HUES64 (cell line): ENCODE measurements at regions not wholly inside any gene's neighbourhood (a gene's known extent, or its start where the extent isn't known, plus 50 kb on each side); places are given as distances from the start of the nearest gene placed in this dataset.

Experiments
- H3K27ac ChIP-seq: 2 replicates; pipeline ENCODE4 v1.7.0; 2013; ENCODE audit warnings: low read depth, low read length, inconsistent platforms
- H3K27me3 ChIP-seq: 2 replicates; pipeline ENCODE4 v1.6.1; 2013; ENCODE audit warnings: mild to moderate bottlenecking, low read length; ENCODE audit not compliant: insufficient read depth
- H3K36me3 ChIP-seq: 2 replicates; pipeline ENCODE4 v1.6.1; 2013; ENCODE audit warnings: mild to moderate bottlenecking, low read length; ENCODE audit not compliant: insufficient read depth
- H3K4me1 ChIP-seq: 2 replicates; pipeline ENCODE4 v1.6.1; 2013; ENCODE audit warnings: mild to moderate bottlenecking, low read length, moderate library complexity; ENCODE audit not compliant: insufficient read depth
- H3K4me3 ChIP-seq: 2 replicates; pipeline ENCODE4 v1.5.1; 2013; ENCODE audit warnings: mild to moderate bottlenecking, low read length, moderate library complexity
- H3K9ac ChIP-seq: 2 replicates; pipeline ENCODE4 v1.6.1; 2013; ENCODE audit warnings: mild to moderate bottlenecking, low read depth, low read length
- H3K9me3 ChIP-seq: 2 replicates; pipeline ENCODE4 v1.6.1; 2013; ENCODE audit warnings: low read depth, low read length; ENCODE audit not compliant: insufficient read depth
- WGBS: fragments of 150-250, 120-280 bp; methylation state at CpG from one replicate; pipeline ENCODE4 v1.1.7; 2013; ENCODE audit warnings: missing lambda C conversion rate; 5-methylcytosine and 5-hydroxymethylcytosine counted together

GRCh38 chr13:84536906-84537305 is 654.6 kb upstream of the SLITRK1 start:
- Histone ChIP-seq H3K4me3 (no peak overlapping the region), H3K9ac (no peak overlapping the region), H3K4me1 (no peaks in the 10 kb centered on the region), H3K27ac (no peak overlapping the region), H3K36me3 (no peaks in the 10 kb centered on the region), H3K27me3 (no peaks in the 10 kb centered on the region), H3K9me3 (no peaks in the 10 kb centered on the region)
- 100% methylated on average over 1 of the region's 2 CpGs for WGBS

- no peaks in the 10 kb centered on the region for H3K36me3 ChIP-seq
- H3K4me1 ChIP-seq, result no peaks in the 10 kb centered on the region
- 96% methylated on average over 3 of the region's 3 CpGs for WGBS
- no peak overlapping the region for H3K9ac ChIP-seq
- H3K9me3 ChIP-seq, result no peaks in the 10 kb centered on the region
- H3K4me3 ChIP-seq, result no peak overlapping the region
- H3K27me3 ChIP-seq, result no peaks in the 10 kb centered on the region
- no peak overlapping the region for H3K27ac ChIP-seq
These were observed 646.3 kb upstream of the SLITRK1 start for GRCh38 chr13:84528408-84529070.

DNA sequence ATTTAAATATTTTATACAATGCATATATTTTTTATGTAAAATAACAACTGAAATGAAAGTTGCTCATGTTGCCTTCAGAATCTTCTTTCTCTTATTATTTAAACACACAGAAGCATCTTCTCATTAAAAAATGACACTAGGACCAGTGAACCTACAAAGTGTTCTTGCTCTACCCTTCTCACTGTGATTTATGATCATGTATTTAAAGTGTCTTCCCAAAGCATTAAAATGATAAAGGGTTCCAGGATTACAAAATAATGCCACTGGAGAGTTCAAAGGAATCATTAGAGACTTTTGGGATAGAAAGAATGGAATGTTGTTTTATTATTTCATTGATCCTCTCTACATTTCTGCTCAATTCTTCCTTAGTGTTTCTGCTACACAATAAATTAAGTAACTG is 643.6 kb upstream of the SLITRK1 start:
- no peaks in the 10 kb centered on the region for H3K36me3 ChIP-seq
- H3K27ac ChIP-seq, result no peak overlapping the region
- H3K27me3 ChIP-seq, result no peaks in the 10 kb centered on the region
- no peaks in the 10 kb centered on the region for H3K4me1 ChIP-seq
- H3K9ac ChIP-seq, result no peak overlapping the region
- no peaks in the 10 kb centered on the region for H3K9me3 ChIP-seq
- no peak overlapping the region for H3K4me3 ChIP-seq

DNA sequence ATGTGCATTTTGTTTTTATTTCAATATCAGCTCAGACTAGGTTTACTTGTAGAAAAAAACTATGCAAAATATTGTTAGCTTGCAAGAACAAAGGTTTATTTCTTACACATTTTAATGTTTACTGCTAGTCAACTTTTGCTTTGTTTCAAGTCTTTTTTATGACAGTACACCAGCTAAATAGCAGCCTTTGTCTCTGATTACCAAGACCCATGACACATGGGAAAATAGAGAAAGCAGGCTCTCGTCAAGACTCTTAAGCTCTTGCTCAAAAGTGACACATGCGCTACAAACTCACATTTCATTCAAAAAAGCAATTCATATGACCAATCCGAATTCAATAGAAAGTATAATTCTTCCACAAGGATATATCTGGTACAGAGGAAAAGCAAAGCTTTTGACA is 642.3 kb upstream of the SLITRK1 start:
- no peak overlapping the region for H3K9ac ChIP-seq
- H3K9me3 ChIP-seq, result no peaks in the 10 kb centered on the region
- H3K4me3 ChIP-seq, result no peak overlapping the region
- H3K36me3 ChIP-seq, result no peaks in the 10 kb centered on the region
- no peak overlapping the region for H3K27ac ChIP-seq
- H3K27me3 ChIP-seq, result no peaks in the 10 kb centered on the region
- WGBS, result 100% methylated on average over 3 of the region's 3 CpGs
- no peaks in the 10 kb centered on the region for H3K4me1 ChIP-seq

DNA sequence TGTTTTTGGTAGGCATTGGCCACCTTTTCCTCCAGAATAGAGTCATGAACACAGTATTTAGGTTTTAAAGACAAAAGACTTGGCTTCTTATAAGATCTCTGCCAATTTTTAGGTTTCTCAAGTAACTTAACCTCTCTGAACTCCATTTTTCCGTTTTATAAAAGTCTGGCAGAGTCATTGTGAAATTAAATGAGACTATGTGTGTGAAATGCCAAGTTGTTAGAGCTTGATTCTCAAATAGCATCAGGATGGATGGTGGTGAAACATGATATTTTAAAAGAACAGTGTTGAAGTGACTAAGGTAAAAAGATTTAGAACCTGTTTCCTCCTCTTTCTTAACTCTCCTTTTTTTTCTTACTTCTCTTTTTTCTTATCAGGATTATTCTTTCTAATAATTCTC is 617.7 kb upstream of the SLITRK1 start:
- WGBS, result 100% methylated on average over 1 of the region's 1 CpG
- Histone ChIP-seq H3K9me3 (peaks cover 2% of the 10 kb centered on the region; the same call in 1 of the 2 replicates), H3K27ac (no peak overlapping the region), H3K36me3 (no peaks in the 10 kb centered on the region), H3K27me3 (no peaks in the 10 kb centered on the region), H3K4me1 (no peaks in the 10 kb centered on the region), H3K9ac (no peak overlapping the region), H3K4me3 (no peak overlapping the region)

GRCh38 chr13:84497613-84498012 is 615.3 kb upstream of the SLITRK1 start:
- 97% methylated on average over 5 of the region's 5 CpGs for WGBS
- no peaks in the 10 kb centered on the region for H3K27me3 ChIP-seq

GRCh38 chr13:84491952-84492351 is 609.7 kb upstream of the SLITRK1 start:
- WGBS, result 92% methylated on average over 3 of the region's 4 CpGs
- H3K9ac ChIP-seq, result no peak overlapping the region
- no peaks in the 10 kb centered on the region for H3K9me3 ChIP-seq
- H3K36me3 ChIP-seq, result no peaks in the 10 kb centered on the region
- H3K4me3 ChIP-seq, result no peak overlapping the region
- H3K4me1 ChIP-seq, result no peaks in the 10 kb centered on the region
- H3K27me3 ChIP-seq, result no peaks in the 10 kb centered on the region
- H3K27ac ChIP-seq, result no peak overlapping the region

More at GRCh38 chr13:84497613-84498012, 615.3 kb upstream of the SLITRK1 start:
- Histone ChIP-seq H3K4me1 (no peaks in the 10 kb centered on the region), H3K27ac (no peak overlapping the region), H3K4me3 (no peak overlapping the region), H3K9me3 (peaks cover 2% of the 10 kb centered on the region; the same call in 1 of the 2 replicates), H3K9ac (no peak overlapping the region), H3K36me3 (no peaks in the 10 kb centered on the region)

GRCh38 chr13:84487752-84488151 is 605.5 kb upstream of the SLITRK1 start:
- no peaks in the 10 kb centered on the region for H3K4me1 ChIP-seq
- H3K36me3 ChIP-seq, result no peaks in the 10 kb centered on the region
- WGBS, result 80% methylated on average over 1 of the region's 1 CpG
- H3K27me3 ChIP-seq, result no peaks in the 10 kb centered on the region
- no peak overlapping the region for H3K9ac ChIP-seq
- no peaks in the 10 kb centered on the region for H3K9me3 ChIP-seq
- H3K4me3 ChIP-seq, result no peak overlapping the region
- no peak overlapping the region for H3K27ac ChIP-seq

GRCh38 chr13:84481958-84482357 is 599.7 kb upstream of the SLITRK1 start:
- no peaks in the 10 kb centered on the region for H3K27me3 ChIP-seq
- H3K9me3 ChIP-seq, result no peaks in the 10 kb centered on the region
- H3K27ac ChIP-seq, result no peak overlapping the region
- no peak overlapping the region for H3K4me3 ChIP-seq
- no peak overlapping the region for H3K9ac ChIP-seq
- WGBS, result no CpG with 5 or more reads among the region's 1 CpG
- H3K4me1 ChIP-seq, result no peaks in the 10 kb centered on the region
- H3K36me3 ChIP-seq, result no peaks in the 10 kb centered on the region

GRCh38 chr13:84479656-84480055 is 597.4 kb upstream of the SLITRK1 start:
- H3K9me3 ChIP-seq, result no peaks in the 10 kb centered on the region
- no peak overlapping the region for H3K27ac ChIP-seq
- H3K27me3 ChIP-seq, result no peaks in the 10 kb centered on the region
- no peak overlapping the region for H3K9ac ChIP-seq
- WGBS, result 95% methylated on average over 1 of the region's 1 CpG
- H3K4me1 ChIP-seq, result no peaks in the 10 kb centered on the region
- no peaks in the 10 kb centered on the region for H3K36me3 ChIP-seq
- no peak overlapping the region for H3K4me3 ChIP-seq

DNA sequence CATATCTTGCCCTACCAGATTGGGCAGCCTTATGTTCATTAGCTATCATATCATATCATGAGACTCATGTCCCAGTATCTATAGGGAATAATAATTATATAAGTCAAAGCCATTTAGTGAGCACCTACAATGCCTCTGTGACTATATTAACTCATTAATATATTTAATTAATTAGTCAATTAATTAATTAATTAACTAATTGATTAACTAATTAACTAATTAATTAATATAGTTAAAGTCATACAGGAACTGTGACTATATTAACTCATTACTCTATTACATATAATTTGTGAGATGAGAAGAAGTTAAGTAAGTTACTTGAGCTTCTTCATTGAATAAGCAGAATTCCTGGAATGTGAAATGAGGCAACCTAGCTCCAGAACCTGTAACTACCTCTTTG is 588.3 kb upstream of the SLITRK1 start:
- no peaks in the 10 kb centered on the region for H3K36me3 ChIP-seq
- no peaks in the 10 kb centered on the region for H3K27me3 ChIP-seq
- no peaks in the 10 kb centered on the region for H3K9me3 ChIP-seq
- H3K4me1 ChIP-seq, result no peaks in the 10 kb centered on the region
- H3K9ac ChIP-seq, result no peak overlapping the region
- no peak overlapping the region for H3K4me3 ChIP-seq
- H3K27ac ChIP-seq, result no peak overlapping the region

DNA sequence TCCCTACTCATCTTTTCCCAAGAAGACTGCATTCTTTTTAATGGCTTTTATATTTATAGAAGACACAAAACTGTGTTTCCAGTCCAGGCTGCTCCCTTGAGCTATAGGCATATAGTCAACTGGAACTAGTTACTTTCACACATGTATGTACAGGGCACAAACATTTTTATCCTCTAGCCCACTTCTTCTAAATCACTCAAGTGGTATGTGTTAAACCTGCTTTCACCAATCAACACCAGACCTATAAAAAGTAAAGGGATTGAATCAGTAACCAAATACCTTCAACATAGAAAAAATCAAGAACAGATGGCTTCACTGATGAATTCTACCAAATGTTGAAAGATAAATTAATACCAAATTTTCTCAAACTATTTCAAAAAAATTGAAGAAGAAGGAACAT is 584.2 kb upstream of the SLITRK1 start:
- Histone ChIP-seq H3K9me3 (no peaks in the 10 kb centered on the region), H3K4me1 (no peaks in the 10 kb centered on the region), H3K36me3 (no peaks in the 10 kb centered on the region), H3K27ac (no peak overlapping the region), H3K27me3 (no peaks in the 10 kb centered on the region), H3K9ac (no peak overlapping the region), H3K4me3 (no peak overlapping the region)
